GM12878 (cell line): ENCODE measurements at regions not wholly inside any gene's neighbourhood (a gene's known extent, or its start where the extent isn't known, plus 50 kb on each side); places are given as distances from the start of the nearest gene placed in this dataset.

Source experiments
- ATAC-seq: fragments of 200-7000 bp; cut with Tn5 transposase; 3 replicates; pipeline ENCODE4 v1.9.1; 2020; ENCODE audit warnings: mild to moderate bottlenecking, moderate library complexity
- BruUV-seq: library from RNA; stranded (reverse); fragments of 400-500 nt; replicated peaks from 2 replicates; lab custom pipeline; 2021; lab: Mats Ljungman, UMichigan
- CTCF ChIA-PET: fragments of 300-600 bp; sonication (Branson Sonifier 250); formaldehyde crosslinking; extraction: SDS; loops from one replicate; lab custom pipeline; 2021; ENCODE audit warnings: inconsistent platforms; lab: Yijun Ruan, JAX
- POLR2A ChIA-PET: fragments of 350-600 bp; formaldehyde crosslinking; extraction: SDS; loops from one replicate; lab custom pipeline; 2021; ENCODE audit warnings: inconsistent platforms; lab: Charles Lee
- RAD21 ChIA-PET: fragments of 300-600 bp; sonication (Branson Sonifier 250); formaldehyde crosslinking; loops from one replicate; lab custom pipeline; 2023; ENCODE audit warnings: antibody characterized with exemption; ENCODE audit not compliant: unreplicated experiment; lab: Charles Lee
- SMC1A ChIA-PET: fragments of 300-600 bp; sonication (Branson Sonifier 250); formaldehyde crosslinking; loops from one replicate; lab custom pipeline; 2023; ENCODE audit not compliant: unreplicated experiment, uncharacterized antibody; lab: Charles Lee
- DNase-seq: peaks from one replicate; pipeline ENCODE4 v3.0.0-alpha.2; 2011; ENCODE audit warnings: low read depth, low spot score
- FAIRE-seq: peaks from 3 replicates; lab custom pipeline; 2011; peaks lifted over from hg19 to GRCh38; lab: Jason Lieb, UNC
- H2AFZ ChIP-seq: 2 replicates; pipeline ENCODE4 v1.6.0; 2011; ENCODE audit warnings: low read depth, low read length, control low read depth; ENCODE audit not compliant: control insufficient read depth
- H3K27ac ChIP-seq: 2 replicates; pipeline ENCODE4 v1.5.1; 2011; ENCODE audit warnings: control low read depth; ENCODE audit not compliant: control insufficient read depth, insufficient read depth
- H3K27me3 ChIP-seq, 2 experiments: replicated peaks in 1 of 2; 2 replicates each; pipeline versions ENCODE4 v1.6.0 to v1.6.1; 2011; ENCODE audit warnings: low read length in 1 of 2; ENCODE audit not compliant: control insufficient read depth in 2 of 2, insufficient read depth in 2 of 2
- H3K36me3 ChIP-seq, 2 experiments: 2 replicates each; pipeline ENCODE4 v1.5.1; 2011; ENCODE audit warnings: low read length in 1 of 2; ENCODE audit not compliant: control insufficient read depth in 2 of 2, insufficient read depth in 2 of 2
- H3K4me1 ChIP-seq: 2 replicates; pipeline ENCODE4 v1.6.1; 2011; ENCODE audit warnings: mild to moderate bottlenecking, low read length, moderate library complexity, mixed read lengths; ENCODE audit not compliant: control insufficient read depth, insufficient read depth
- H3K4me2 ChIP-seq: 2 replicates; pipeline ENCODE4 v1.6.0; 2011; ENCODE audit warnings: control low read depth; ENCODE audit not compliant: control insufficient read depth, insufficient read depth
- H3K4me3 ChIP-seq: fragments of 200-600 bp; sonication (generic); 2 replicates; pipeline ENCODE4 v1.5.1; 2016
- H3K79me2 ChIP-seq: 2 replicates; pipeline ENCODE4 v1.6.0; 2011; ENCODE audit warnings: low read length; ENCODE audit not compliant: control insufficient read depth, insufficient read depth
- H3K9ac ChIP-seq: 2 replicates; pipeline ENCODE4 v1.8.0; 2011; ENCODE audit warnings: low read length, control low read depth, mixed read lengths; ENCODE audit not compliant: control insufficient read depth, insufficient read depth
- H3K9me3 ChIP-seq: replicated peaks from 3 replicates; pipeline ENCODE4 v1.5.1; 2011; ENCODE audit warnings: mild to moderate bottlenecking, low read length; ENCODE audit not compliant: control insufficient read depth, insufficient read depth
- H4K20me1 ChIP-seq: 2 replicates; pipeline ENCODE4 v1.6.0; 2011; ENCODE audit not compliant: control insufficient read depth, insufficient read depth
- ASH2L ChIP-seq: fragments of 300-600, 200-600 bp; sonication (generic); IDR thresholded peaks from 2 replicates; pipeline ENCODE4 v1.6.1; 2017; ENCODE audit warnings: low read depth, mild to moderate bottlenecking, borderline replicate concordance
- CHD2 ChIP-seq: IDR thresholded peaks from 2 replicates; pipeline ENCODE4 v1.6.1; 2011; ENCODE audit warnings: low read depth, low read length, improper control_type of control experiment, borderline replicate concordance
- FOXM1 ChIP-seq: IDR thresholded peaks from 2 replicates; pipeline ENCODE4 v1.6.1; 2012; ENCODE audit warnings: low read depth, mild to moderate bottlenecking, inconsistent platforms, low read length, moderate library complexity
- GABPA ChIP-seq: IDR thresholded peaks from 2 replicates; pipeline ENCODE4 v1.6.1; 2014; ENCODE audit warnings: antibody characterized with exemption, low read depth, mild to moderate bottlenecking, inconsistent platforms
- SMAD1 ChIP-seq: fragments of 450-650 bp; IDR thresholded peaks from 2 replicates; pipeline ENCODE4 v1.6.1; 2018; ENCODE audit warnings: mild to moderate bottlenecking, low read depth; ENCODE audit not compliant: partially characterized antibody
- TAF1 ChIP-seq: IDR thresholded peaks from 2 replicates; pipeline ENCODE4 v1.6.1; 2011; ENCODE audit warnings: mild to moderate bottlenecking, low read depth, low read length, borderline replicate concordance
- WGBS: methylation state at CpG from one replicate; pipeline ENCODE4 v1.1.6; 2016; ENCODE audit warnings: low lambda C conversion rate; ENCODE audit not compliant: insufficient replicate concordance, insufficient coverage; ENCODE audit errors: missing lambda C conversion rate; 5-methylcytosine and 5-hydroxymethylcytosine counted together
- in situ Hi-C: fragments of 300-500 bp; cut with MboI; formaldehyde crosslinking; loops from 9 replicates; pipeline ENCODE4 v1.14.3; 2018; ENCODE audit warnings: mixed read lengths
- intact Hi-C: fragments of 100-400 bp; cut with micrococcal nuclease; formaldehyde crosslinking; loops from one replicate; pipeline ENCODE4 v1.14.2; 2022; ENCODE audit not compliant: unreplicated experiment
- TF ChIP-seq, protein P1 (sequence below): fragments of 450-650 bp; IDR thresholded peaks from 2 replicates; pipeline ENCODE4 v1.6.1; 2016; ENCODE audit warnings: mild to moderate bottlenecking, moderate library complexity, borderline replicate concordance
- TF ChIP-seq, protein P2 (sequence below): fragments of 150-350 bp; IDR thresholded peaks from 2 replicates; pipeline ENCODE4 v1.6.1; 2014; ENCODE audit warnings: mild to moderate bottlenecking, low read depth, low read length
- TF ChIP-seq, protein P3 (sequence below): IDR thresholded peaks from 2 replicates; pipeline ENCODE4 v1.6.1; 2012; ENCODE audit warnings: low read depth, low read length, improper control_type of control experiment
- TF ChIP-seq, protein P4 (sequence below): IDR thresholded peaks from 2 replicates; pipeline ENCODE4 v1.6.1; 2012; ENCODE audit warnings: low read depth, low read length, improper control_type of control experiment
- TF ChIP-seq, protein P5 (sequence below): fragments of 150-350 bp; IDR thresholded peaks from 2 replicates; pipeline ENCODE4 v1.6.1; 2016; ENCODE audit warnings: low read depth, low read length

DNA sequence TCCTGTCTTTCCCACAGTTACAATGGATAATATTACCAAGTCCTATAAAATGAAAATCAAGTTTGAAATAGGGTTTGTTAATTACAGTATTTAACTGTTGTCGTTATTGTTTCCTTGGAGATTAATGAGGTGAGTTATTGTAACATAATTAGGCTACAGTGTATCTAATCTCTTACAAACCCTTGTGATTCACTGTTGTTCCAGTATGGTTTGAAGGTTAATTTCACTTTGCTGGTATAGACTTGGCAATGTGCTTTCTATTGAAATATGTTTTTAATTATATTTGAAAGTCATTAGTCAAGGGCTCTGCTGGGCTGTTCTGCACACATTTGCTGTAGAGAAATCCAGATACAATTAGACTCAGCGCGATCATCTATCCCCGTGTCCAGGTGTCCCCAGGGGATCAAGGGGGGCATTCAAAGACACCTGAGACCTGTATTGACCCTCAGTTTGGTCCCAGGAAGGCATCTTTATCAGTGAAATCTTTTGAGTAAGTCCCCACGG lies 624.6 kb upstream of the EEF2KMT start (continued):
- TF ChIP-seq, protein P1, sequence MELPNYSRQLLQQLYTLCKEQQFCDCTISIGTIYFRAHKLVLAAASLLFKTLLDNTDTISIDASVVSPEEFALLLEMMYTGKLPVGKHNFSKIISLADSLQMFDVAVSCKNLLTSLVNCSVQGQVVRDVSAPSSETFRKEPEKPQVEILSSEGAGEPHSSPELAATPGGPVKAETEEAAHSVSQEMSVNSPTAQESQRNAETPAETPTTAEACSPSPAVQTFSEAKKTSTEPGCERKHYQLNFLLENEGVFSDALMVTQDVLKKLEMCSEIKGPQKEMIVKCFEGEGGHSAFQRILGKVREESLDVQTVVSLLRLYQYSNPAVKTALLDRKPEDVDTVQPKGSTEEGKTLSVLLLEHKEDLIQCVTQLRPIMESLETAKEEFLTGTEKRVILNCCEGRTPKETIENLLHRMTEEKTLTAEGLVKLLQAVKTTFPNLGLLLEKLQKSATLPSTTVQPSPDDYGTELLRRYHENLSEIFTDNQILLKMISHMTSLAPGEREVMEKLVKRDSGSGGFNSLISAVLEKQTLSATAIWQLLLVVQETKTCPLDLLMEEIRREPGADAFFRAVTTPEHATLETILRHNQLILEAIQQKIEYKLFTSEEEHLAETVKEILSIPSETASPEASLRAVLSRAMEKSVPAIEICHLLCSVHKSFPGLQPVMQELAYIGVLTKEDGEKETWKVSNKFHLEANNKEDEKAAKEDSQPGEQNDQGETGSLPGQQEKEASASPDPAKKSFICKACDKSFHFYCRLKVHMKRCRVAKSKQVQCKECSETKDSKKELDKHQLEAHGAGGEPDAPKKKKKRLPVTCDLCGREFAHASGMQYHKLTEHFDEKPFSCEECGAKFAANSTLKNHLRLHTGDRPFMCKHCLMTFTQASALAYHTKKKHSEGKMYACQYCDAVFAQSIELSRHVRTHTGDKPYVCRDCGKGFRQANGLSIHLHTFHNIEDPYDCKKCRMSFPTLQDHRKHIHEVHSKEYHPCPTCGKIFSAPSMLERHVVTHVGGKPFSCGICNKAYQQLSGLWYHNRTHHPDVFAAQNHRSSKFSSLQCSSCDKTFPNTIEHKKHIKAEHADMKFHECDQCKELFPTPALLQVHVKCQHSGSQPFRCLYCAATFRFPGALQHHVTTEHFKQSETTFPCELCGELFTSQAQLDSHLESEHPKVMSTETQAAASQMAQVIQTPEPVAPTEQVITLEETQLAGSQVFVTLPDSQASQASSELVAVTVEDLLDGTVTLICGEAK, result no peak
- TF ChIP-seq, all 136 proteins: peak for 0

DNA sequence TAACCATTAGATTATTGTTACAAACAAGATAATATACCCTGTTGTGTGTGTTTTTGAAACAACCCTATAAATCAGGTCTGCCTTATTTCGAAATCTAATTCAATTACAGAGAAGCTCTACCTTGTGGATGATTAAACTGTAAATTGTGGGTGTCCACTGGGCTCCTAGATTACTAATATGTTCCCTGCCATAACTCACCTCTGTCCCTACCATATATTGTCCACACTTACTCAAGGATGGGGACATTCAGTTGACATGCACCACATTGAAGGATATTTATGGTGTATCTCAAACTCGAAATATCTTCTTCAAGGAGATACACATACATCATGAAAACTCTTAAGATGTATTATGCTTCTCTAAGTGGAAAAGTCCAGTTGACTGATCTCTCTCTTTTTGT lies 617.6 kb upstream of the EEF2KMT start:
- POLR2A ChIA-PET, result no interaction called here
- intact Hi-C loops, result no loop called here
- WGBS, result 3% methylated on average over 2 of the region's 2 CpGs
- SMC1A ChIA-PET, result no interaction called here
- H3K4me3 ChIP-seq, result no peak overlapping the region
- no peaks in the 10 kb centered on the region for H4K20me1 ChIP-seq
- CTCF ChIA-PET, result no interaction called here
- H3K27me3 ChIP-seq, result no peaks in the 10 kb centered on the region
- no peaks in the 10 kb centered on the region for H3K4me1 ChIP-seq
- H3K4me2 ChIP-seq, result no peak overlapping the region
- H2AFZ ChIP-seq, result no peak overlapping the region
- no peaks in the 10 kb centered on the region for H3K36me3 ChIP-seq
- no peaks in the 10 kb centered on the region for H3K79me2 ChIP-seq
- no peak overlapping the region for H3K27ac ChIP-seq
- FAIRE-seq (no peak), ATAC-seq (no peak), DNase-seq (no peak)
- no peaks in the 10 kb centered on the region for H3K9me3 ChIP-seq
- RAD21 ChIA-PET, result no interaction called here
- no peak overlapping the region for H3K9ac ChIP-seq
- in situ Hi-C loops, result no loop called here
- BruUV-seq, result no TSS peak
- no peak for TF ChIP-seq TAF1
- TF ChIP-seq SMAD1, result no peak
- TF ChIP-seq, protein P2, sequence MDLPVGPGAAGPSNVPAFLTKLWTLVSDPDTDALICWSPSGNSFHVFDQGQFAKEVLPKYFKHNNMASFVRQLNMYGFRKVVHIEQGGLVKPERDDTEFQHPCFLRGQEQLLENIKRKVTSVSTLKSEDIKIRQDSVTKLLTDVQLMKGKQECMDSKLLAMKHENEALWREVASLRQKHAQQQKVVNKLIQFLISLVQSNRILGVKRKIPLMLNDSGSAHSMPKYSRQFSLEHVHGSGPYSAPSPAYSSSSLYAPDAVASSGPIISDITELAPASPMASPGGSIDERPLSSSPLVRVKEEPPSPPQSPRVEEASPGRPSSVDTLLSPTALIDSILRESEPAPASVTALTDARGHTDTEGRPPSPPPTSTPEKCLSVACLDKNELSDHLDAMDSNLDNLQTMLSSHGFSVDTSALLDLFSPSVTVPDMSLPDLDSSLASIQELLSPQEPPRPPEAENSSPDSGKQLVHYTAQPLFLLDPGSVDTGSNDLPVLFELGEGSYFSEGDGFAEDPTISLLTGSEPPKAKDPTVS, result no peak
- no peak for TF ChIP-seq CHD2
- TF ChIP-seq, protein P3, sequence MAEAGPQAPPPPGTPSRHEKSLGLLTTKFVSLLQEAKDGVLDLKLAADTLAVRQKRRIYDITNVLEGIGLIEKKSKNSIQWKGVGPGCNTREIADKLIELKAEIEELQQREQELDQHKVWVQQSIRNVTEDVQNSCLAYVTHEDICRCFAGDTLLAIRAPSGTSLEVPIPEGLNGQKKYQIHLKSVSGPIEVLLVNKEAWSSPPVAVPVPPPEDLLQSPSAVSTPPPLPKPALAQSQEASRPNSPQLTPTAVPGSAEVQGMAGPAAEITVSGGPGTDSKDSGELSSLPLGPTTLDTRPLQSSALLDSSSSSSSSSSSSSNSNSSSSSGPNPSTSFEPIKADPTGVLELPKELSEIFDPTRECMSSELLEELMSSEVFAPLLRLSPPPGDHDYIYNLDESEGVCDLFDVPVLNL, result no peak
- no peak for TF ChIP-seq ASH2L
- TF ChIP-seq, protein P4, sequence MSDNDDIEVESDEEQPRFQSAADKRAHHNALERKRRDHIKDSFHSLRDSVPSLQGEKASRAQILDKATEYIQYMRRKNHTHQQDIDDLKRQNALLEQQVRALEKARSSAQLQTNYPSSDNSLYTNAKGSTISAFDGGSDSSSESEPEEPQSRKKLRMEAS, result no peak
- TF ChIP-seq, protein P5, sequence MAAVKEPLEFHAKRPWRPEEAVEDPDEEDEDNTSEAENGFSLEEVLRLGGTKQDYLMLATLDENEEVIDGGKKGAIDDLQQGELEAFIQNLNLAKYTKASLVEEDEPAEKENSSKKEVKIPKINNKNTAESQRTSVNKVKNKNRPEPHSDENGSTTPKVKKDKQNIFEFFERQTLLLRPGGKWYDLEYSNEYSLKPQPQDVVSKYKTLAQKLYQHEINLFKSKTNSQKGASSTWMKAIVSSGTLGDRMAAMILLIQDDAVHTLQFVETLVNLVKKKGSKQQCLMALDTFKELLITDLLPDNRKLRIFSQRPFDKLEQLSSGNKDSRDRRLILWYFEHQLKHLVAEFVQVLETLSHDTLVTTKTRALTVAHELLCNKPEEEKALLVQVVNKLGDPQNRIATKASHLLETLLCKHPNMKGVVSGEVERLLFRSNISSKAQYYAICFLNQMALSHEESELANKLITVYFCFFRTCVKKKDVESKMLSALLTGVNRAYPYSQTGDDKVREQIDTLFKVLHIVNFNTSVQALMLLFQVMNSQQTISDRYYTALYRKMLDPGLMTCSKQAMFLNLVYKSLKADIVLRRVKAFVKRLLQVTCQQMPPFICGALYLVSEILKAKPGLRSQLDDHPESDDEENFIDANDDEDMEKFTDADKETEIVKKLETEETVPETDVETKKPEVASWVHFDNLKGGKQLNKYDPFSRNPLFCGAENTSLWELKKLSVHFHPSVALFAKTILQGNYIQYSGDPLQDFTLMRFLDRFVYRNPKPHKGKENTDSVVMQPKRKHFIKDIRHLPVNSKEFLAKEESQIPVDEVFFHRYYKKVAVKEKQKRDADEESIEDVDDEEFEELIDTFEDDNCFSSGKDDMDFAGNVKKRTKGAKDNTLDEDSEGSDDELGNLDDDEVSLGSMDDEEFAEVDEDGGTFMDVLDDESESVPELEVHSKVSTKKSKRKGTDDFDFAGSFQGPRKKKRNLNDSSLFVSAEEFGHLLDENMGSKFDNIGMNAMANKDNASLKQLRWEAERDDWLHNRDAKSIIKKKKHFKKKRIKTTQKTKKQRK, result no peak
- no peak for TF ChIP-seq FOXM1
- no peak for TF ChIP-seq GABPA
